RWPE1 (cell line): ENCODE measurements at regions not wholly inside any gene's neighbourhood (a gene's known extent, or its start where the extent isn't known, plus 50 kb on each side); places are given as distances from the start of the nearest gene placed in this dataset.

Experiments used
- CTCF ChIA-PET: fragments of 350-600 bp; sonication (Branson Sonifier 250); formaldehyde crosslinking; extraction: SDS; loops from one replicate; lab custom pipeline; 2021; lab: Yijun Ruan, JAX
- POLR2A ChIA-PET: fragments of 400-600 bp; formaldehyde crosslinking; extraction: SDS; loops from one replicate; lab custom pipeline; 2020; ENCODE audit warnings: antibody characterized with exemption; ENCODE audit not compliant: low non-redundant PET; lab: Yijun Ruan, JAX
- DNase-seq: peaks from one replicate; pipeline ENCODE4 v3.0.0; 2012; ENCODE audit warnings: low spot score
- H3K27ac ChIP-seq: fragments of 450-650 bp; 2 replicates; pipeline ENCODE4 v1.5.1; 2017
- CTCF ChIP-seq: fragments of 450-650 bp; conservative IDR thresholded peaks from 2 replicates; pipeline ENCODE4 v1.5.1; 2017; ENCODE audit warnings: low read depth, mild to moderate bottlenecking

GRCh38 chr12:114783089-114783618 is 99.2 kb upstream of the TBX3 start:
- POLR2A ChIA-PET: no interaction called here
- TF ChIP-seq CTCF: no peak
- DNase-seq: no peak
- CTCF ChIA-PET: interaction anchor here (0.6 to 0.7 kb wide), 3 partner anchors 18 to 853 kb away, joined by 4 to 6 read pairs (median 4); no protein-coding TSS in a partner anchor
- no peak overlapping the region for H3K27ac ChIP-seq

- POLR2A ChIA-PET: no interaction called here
- CTCF ChIA-PET: no interaction called here
- H3K27ac ChIP-seq: no peak overlapping the region
- TF ChIP-seq CTCF: no peak
- no peak for DNase-seq
These were observed 96.9 kb upstream of the TBX3 start for GRCh38 chr12:114780746-114781399.

GRCh38 chr12:114779647-114780046 is 95.7 kb upstream of the TBX3 start:
- no peak overlapping the region for H3K27ac ChIP-seq
- CTCF ChIA-PET: no interaction called here
- no peak for DNase-seq
- POLR2A ChIA-PET: no interaction called here
- TF ChIP-seq CTCF: no peak

GRCh38 chr12:114779186-114779585 is 95.2 kb upstream of the TBX3 start:
- ChIA-PET CTCF (no interaction called here), POLR2A (no interaction called here)
- TF ChIP-seq CTCF: no peak

GRCh38 chr12:114776731-114777442 is 92.9 kb upstream of the TBX3 start:
- ChIA-PET CTCF (interaction anchor here (0.6 kb wide), 1 partner anchor 209 kb away, joined by 3 read pairs; no protein-coding TSS in a partner anchor), POLR2A (no interaction called here)
- peak; percentile 29 for DNase-seq
- no peak overlapping the region for H3K27ac ChIP-seq
- no peak for TF ChIP-seq CTCF

More at GRCh38 chr12:114779186-114779585, 95.2 kb upstream of the TBX3 start:
- no peak overlapping the region for H3K27ac ChIP-seq
- no peak for DNase-seq

GRCh38 chr12:114774699-114775098 is 90.7 kb upstream of the TBX3 start:
- no peak for TF ChIP-seq CTCF
- no peak for DNase-seq
- H3K27ac ChIP-seq: no peak overlapping the region
- ChIA-PET CTCF (no interaction called here), POLR2A (no interaction called here)
